WTC11 (cell line): ENCODE measurements at regions not wholly inside any gene's neighbourhood (a gene's known extent, or its start where the extent isn't known, plus 50 kb on each side); places are given as distances from the start of the nearest gene placed in this dataset.

ENCODE experiments used
- EMX1 ChIP-seq: fragments of 250-450 bp; sonication (Bioruptor Pico); IDR thresholded peaks from 2 replicates; pipeline ENCODE4 v1.8.0; 2021; ENCODE audit warnings: mild to moderate bottlenecking
- ESRRA ChIP-seq: sonication (generic); formaldehyde crosslinking; IDR thresholded peaks from 2 replicates; pipeline ENCODE4 v1.8.1; 2022; ENCODE audit warnings: mild to moderate bottlenecking, missing genetic modification reagents, borderline replicate concordance
- JUN ChIP-seq: sonication (generic); formaldehyde crosslinking; IDR thresholded peaks from 2 replicates; pipeline ENCODE4 v1.8.0; 2023; ENCODE audit warnings: mild to moderate bottlenecking, missing genetic modification reagents
- NFE2L1 ChIP-seq: sonication (generic); formaldehyde crosslinking; IDR thresholded peaks from 2 replicates; pipeline ENCODE4 v1.8.1; 2023; ENCODE audit warnings: missing genetic modification reagents
- SMAD3 ChIP-seq: sonication (generic); formaldehyde crosslinking; IDR thresholded peaks from 2 replicates; pipeline ENCODE4 v1.8.0; 2022; ENCODE audit warnings: missing genetic modification reagents, mild to moderate bottlenecking, borderline replicate concordance
- ZBTB21 ChIP-seq: sonication (generic); formaldehyde crosslinking; IDR thresholded peaks from 2 replicates; pipeline ENCODE4 v1.8.1; 2023; ENCODE audit warnings: mild to moderate bottlenecking, missing genetic modification reagents, borderline replicate concordance
- ZNF121 ChIP-seq: sonication (generic); formaldehyde crosslinking; IDR thresholded peaks from 2 replicates; pipeline ENCODE4 v1.8.0; 2023; ENCODE audit warnings: missing genetic modification reagents
- TF ChIP-seq, protein P1 (sequence below): sonication (generic); formaldehyde crosslinking; IDR thresholded peaks from 2 replicates; pipeline ENCODE4 v1.8.1; 2023; ENCODE audit warnings: mild to moderate bottlenecking, missing genetic modification reagents, moderate library complexity
- TF ChIP-seq, protein P2 (sequence below): fragments of 200-600 bp; IDR thresholded peaks from 2 replicates; pipeline ENCODE4 v1.8.0; 2022; ENCODE audit warnings: antibody characterized with exemption
- TF ChIP-seq, protein P3 (sequence below): sonication (generic); formaldehyde crosslinking; IDR thresholded peaks from 2 replicates; pipeline ENCODE4 v1.8.0; 2022; ENCODE audit warnings: mild to moderate bottlenecking, missing genetic modification reagents

DNA sequence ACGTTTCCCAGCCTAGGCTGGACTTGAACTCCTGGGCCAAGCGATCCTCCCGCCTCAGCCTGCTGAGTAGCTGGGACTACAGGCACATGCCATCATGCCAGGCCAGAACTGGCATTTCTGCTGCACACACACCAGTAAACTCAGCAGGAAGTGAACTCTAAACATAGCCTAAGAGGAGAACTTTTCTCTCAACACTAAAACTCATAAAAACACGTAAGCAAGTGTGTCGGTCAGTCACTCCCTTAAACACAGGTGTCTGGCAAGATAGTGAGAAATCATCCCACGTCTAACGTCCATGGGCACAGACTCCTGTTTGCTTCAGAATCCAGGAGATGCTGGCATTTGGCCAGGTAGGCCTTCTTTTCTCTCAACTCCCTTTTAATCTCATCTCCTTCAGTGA is 104.8 kb downstream of the RPL27A start:
- TF ChIP-seq, protein P1, sequence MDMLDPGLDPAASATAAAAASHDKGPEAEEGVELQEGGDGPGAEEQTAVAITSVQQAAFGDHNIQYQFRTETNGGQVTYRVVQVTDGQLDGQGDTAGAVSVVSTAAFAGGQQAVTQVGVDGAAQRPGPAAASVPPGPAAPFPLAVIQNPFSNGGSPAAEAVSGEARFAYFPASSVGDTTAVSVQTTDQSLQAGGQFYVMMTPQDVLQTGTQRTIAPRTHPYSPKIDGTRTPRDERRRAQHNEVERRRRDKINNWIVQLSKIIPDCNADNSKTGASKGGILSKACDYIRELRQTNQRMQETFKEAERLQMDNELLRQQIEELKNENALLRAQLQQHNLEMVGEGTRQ (CRISPR knock-in tag), result no peak
- TF ChIP-seq, protein P2, sequence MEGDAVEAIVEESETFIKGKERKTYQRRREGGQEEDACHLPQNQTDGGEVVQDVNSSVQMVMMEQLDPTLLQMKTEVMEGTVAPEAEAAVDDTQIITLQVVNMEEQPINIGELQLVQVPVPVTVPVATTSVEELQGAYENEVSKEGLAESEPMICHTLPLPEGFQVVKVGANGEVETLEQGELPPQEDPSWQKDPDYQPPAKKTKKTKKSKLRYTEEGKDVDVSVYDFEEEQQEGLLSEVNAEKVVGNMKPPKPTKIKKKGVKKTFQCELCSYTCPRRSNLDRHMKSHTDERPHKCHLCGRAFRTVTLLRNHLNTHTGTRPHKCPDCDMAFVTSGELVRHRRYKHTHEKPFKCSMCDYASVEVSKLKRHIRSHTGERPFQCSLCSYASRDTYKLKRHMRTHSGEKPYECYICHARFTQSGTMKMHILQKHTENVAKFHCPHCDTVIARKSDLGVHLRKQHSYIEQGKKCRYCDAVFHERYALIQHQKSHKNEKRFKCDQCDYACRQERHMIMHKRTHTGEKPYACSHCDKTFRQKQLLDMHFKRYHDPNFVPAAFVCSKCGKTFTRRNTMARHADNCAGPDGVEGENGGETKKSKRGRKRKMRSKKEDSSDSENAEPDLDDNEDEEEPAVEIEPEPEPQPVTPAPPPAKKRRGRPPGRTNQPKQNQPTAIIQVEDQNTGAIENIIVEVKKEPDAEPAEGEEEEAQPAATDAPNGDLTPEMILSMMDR, result no peak
- TF ChIP-seq NFE2L1 (no peak), ZNF121 (CRISPR knock-in tag) (no peak), EMX1 (no peak), JUN (CRISPR knock-in tag) (no peak), ZBTB21 (CRISPR knock-in tag) (no peak), SMAD3 (CRISPR knock-in tag) (no peak), ESRRA (no peak)
- TF ChIP-seq, protein P3, sequence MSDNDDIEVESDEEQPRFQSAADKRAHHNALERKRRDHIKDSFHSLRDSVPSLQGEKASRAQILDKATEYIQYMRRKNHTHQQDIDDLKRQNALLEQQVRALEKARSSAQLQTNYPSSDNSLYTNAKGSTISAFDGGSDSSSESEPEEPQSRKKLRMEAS, result no peak
